ENCODE measurements at regions not wholly inside any gene's neighbourhood (a gene's known extent, or its start where the extent isn't known, plus 50 kb on each side); places are given as distances from the start of the nearest gene placed in this dataset.

DNA sequence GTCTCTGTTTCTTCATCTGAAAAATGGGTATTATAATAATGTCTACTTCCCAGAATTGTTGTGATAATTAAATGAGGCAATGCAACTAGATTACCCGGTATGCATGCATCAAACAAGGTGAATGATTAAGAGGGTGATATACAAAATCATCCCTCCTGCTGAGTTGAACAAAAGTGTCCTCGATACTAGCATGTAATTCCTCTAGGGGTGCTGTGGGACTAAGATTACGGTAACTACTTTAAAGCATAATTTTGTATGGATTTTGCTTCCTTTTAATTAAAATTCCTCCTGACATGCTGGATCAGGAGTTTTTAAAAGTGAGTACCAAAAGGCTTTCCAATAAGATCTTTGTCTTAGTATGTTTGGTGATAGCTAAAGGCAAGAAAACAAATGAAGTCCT, 98.7 kb upstream of the PRMT6 start:
- no peak for DNase-seq

DNA sequence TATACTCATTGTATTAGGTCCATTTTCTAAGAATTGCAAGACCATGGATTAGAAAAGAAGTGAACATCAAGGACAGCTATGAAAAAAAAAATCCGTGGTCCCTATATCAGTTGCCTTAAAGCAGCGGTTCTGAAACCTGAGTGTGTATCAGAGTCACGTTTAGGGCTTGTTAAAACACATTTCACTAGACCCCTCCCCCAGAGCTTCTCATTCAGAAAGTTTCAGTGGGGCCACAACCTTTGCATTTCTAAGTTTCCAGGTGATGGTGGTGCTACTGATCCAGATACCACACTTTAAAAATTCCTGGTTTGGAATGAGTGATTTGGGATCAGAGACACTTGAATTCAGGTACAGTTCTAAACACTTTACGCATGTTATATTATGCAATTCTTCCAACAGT, 96.1 kb upstream of the PRMT6 start:
- DNase-seq: no peak

DNA sequence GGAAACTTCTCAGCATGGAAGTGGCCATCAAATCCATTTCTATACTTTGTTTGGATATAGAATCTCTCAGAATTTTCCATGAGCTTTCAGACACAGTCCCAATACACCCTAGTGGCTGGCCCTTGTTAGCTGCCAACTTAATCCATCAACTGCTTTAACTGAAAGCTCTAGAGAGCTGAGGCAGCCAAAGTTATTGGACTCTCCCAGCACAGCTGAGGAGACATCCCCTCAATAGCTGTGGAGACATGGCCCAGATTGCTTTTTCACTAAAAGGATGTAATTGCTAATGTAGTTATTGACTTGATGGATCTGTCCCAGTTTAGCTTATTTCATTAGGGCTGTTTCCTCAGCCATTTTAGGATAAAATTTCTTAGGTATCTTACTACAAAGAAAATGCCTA, 94.8 kb upstream of the PRMT6 start:
- DNase-seq: no peak

- DNase-seq: no peak
Observed at GRCh38 chr1:106962591-106962990, 93.9 kb upstream of the PRMT6 start.

GRCh38 chr1:106964495-106964894, 92.0 kb upstream of the PRMT6 start:
- DNase-seq: no peak

DNA sequence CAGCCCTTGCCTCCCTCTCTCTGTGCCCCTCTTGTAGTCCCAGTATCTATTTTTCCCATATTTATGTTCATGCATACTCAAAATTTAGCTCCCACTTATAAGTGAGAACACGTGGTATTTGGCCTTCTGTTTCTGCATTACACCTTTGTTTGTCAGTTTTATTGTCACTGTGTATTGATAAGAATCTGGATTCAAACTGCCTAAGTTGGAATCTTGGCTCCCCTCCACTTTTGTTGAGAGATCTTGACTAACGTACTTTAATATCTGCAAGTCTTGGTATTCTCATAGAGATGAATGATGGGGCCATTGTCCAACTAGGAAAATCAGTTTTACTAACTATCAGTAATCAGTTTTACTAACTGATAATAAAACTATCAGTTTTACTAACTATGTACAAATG, 87.8 kb upstream of the PRMT6 start:
- no peak for DNase-seq

GRCh38 chr1:106969731-106970130, 86.7 kb upstream of the PRMT6 start:
- DNase-seq: no peak

GRCh38 chr1:106972074-106972473, 84.4 kb upstream of the PRMT6 start:
- DNase-seq: no peak

- no peak for DNase-seq
Observed at GRCh38 chr1:106975944-106976343, 80.5 kb upstream of the PRMT6 start.

- no peak for DNase-seq
Observed at GRCh38 chr1:106978477-106979322, 77.8 kb upstream of the PRMT6 start.

DNA sequence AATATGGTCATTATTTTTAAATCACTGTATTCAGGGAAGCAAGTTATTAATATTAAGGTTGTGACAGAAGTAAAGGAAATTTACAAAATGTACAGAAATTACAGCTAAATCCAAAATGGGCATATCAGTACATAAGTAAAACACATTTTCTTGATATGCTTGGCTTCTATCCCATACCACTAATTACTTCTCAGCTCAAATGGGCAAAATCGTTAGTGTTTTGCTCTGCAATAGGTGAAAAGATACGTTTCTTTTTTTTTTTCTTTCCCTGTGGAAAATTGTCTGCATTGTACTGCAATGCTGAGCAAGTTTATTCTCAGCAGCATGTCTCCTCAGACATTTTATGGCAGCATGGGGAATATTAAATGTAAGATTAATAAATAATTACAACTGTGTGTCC, 77.1 kb upstream of the PRMT6 start:
- DNase-seq: no peak

DNA sequence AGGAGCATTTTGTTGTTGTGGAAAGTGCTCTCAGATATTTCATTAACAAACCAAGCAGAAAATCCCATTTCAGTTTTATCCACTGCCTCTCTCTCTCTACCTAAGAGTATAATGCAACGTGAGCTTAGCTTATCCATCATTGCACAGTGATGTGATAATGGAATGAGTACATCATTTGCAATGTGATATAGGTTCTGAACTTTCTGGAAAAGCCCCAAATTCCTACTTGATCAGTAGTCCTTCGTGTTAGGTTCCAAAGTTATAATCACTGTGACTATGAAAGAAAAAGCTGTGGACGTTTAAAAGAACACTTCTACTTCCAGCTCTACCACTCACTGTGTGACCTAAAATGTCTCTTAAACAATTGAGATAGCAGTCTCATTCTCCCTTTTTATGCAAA, 76.4 kb upstream of the PRMT6 start:
- no peak for DNase-seq

DNA sequence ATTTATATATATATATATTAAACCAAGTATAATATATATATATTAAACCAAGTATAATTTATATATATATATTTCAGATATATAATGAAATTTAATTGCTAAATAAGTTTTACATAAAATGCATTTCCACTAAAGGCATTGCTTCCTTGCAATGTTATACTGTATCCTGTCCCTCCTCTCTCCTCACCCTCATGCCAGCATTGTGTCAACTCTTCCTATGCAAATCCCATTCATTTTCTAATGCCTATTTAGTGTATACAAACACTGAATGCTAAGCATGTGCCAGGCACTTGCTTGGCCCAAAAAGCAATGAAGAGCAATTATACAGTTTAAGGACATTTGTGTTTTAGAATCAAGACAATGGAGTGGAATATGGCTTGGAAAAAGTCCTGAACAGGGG, 71.7 kb upstream of the PRMT6 start:
- DNase-seq: no peak

- no peak for DNase-seq
Observed at GRCh38 chr1:106986603-106987002, 69.9 kb upstream of the PRMT6 start.

DNA sequence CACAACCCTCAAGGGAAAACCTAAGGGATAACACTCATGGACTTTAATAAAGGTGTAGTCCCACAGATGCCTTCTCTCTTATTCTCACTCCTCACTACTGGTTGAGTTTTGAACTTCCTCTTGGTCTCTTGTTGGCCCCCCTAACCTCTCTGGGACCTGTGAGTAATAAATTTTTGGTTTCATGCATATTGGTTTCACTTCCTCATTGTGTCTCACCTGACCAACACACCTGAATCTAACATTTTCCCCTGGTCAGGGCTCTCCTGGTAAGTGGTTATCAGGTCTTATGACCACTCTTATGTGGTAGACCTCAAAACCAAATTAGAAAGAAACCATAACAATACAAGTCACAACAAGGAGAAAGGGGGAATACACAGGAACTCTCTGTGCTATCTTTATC, 60.5 kb upstream of the PRMT6 start:
- DNase-seq: no peak

GRCh38 chr1:106998431-106999002, 58.0 kb upstream of the PRMT6 start:
- no peak for DNase-seq

GRCh38 chr1:107000902-107001301, 55.6 kb upstream of the PRMT6 start:
- no peak for DNase-seq

GRCh38 chr1:107003972-107004371, 52.5 kb upstream of the PRMT6 start:
- no peak for DNase-seq

DNA sequence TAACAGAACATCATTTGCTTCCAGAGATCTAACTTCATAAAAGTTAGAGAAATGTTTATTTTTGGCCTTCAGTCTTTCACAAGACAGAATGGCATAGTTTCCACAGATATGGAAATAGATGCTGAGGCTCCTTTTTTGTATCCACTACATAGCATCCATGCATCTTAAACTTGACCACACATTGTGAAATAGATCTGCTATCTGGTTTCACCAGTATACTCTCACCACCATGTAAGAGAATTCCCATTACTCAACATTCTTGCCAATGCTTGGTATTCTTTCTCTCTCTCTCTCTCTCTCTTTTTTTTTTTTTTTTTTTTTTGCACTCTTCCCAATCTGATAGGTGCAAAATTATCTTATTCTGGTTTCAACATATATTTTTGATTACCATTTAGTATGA, 52.1 kb upstream of the PRMT6 start:
- no peak for DNase-seq

Measured in CD4-positive, alpha-beta T cell treated with Interleukin-1 beta for 1 hour (primary cell).